HG03175 (cell line): ENCODE measurements at regions not wholly inside any gene's neighbourhood (a gene's known extent, or its start where the extent isn't known, plus 50 kb on each side); places are given as distances from the start of the nearest gene placed in this dataset.

Experiments used
- ATAC-seq: cut with Tn5 transposase; IDR thresholded peaks from one replicate; pipeline ENCODE4 v1.9.1; 2021; ENCODE audit warnings: mild to moderate bottlenecking, moderate library complexity; ENCODE audit not compliant: unreplicated experiment

- no peak for ATAC-seq
These were observed 230.1 kb upstream of the TNRC6C start for GRCh38 chr17:77728474-77728795.

- ATAC-seq, result no peak
These were observed 229.6 kb upstream of the TNRC6C start for GRCh38 chr17:77728871-77729270.

DNA sequence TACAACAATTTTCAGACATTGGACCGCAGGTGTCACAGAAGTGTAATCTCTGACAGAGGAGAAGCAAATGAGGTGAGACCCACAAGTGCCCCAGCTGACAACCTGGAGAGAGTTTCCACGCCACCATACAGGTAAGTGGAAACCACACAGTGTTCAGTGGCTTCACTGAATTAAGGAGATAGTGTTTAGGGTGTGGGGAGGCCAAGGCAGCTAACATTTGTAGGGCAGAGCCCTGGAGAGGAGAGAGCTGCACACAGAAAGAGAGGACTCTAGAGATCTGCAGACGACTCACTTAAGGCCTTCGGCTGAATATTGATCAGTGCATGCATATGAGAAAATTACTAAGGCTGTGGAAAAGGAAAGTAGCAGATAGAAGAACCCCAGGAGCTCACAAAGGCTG is 228.9 kb upstream of the TNRC6C start:
- no peak for ATAC-seq

GRCh38 chr17:77730376-77730775 is 228.1 kb upstream of the TNRC6C start:
- ATAC-seq, result no peak

- no peak for ATAC-seq
These were observed 224.8 kb upstream of the TNRC6C start for GRCh38 chr17:77733576-77734296.

DNA sequence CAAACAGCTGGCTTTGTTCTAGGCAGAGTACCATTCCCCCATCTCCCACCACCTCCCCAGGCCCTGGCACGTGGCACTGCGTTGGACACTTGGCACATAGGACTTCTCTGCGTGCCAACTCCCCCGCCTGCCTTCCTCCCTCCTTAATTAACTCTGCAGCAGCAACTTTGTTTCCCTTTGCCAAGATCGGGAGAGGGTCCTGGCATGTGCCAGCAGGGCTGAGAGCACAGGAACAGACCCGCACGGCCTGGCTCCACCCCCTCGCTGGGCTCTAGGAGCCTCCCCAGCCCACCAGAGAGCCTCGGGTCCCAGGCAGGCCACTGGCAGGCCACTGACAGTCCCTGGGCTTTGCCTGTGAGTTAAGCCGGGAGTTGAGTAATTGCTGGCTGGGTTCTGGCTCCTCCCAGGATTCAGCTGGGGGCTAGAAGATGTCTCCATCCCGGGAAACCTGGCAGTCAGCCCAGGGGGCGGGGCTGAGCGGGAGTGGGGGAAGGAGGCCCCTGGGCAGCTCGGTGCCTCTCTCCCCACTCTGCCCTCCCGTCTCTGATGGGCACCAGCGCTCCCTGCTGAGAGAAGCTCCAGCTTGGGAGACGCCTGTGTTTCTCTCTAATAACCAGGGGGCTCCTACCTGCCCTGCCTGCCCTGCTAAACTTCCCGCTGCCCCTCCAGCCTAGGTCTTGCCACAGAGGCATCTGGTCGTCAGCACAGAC is 224.0 kb upstream of the TNRC6C start:
- ATAC-seq, result no peak

DNA sequence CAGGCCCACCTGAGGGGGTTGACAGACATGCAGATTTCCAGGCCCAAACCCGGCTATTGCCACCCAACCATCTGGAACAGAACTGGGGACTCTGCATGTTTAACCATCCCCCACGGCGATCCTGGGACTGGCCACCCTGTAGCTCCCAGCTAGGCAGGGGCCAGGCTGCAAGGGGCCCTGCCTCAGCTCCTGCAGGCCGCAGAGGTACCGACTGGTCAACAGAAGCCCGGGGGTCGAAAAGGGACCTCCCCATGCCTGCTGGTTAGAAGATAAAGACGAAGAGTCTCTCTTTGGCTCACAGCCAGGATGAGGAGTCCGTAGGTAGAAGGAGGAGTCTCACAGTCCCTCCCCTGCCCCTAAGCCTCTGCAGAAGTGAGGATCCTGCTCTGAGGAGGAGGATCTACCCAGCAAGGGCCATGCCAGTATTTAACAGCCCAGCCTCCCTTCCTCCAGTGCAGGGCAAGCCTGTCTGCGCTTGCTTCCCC is 223.4 kb upstream of the TNRC6C start:
- no peak for ATAC-seq

DNA sequence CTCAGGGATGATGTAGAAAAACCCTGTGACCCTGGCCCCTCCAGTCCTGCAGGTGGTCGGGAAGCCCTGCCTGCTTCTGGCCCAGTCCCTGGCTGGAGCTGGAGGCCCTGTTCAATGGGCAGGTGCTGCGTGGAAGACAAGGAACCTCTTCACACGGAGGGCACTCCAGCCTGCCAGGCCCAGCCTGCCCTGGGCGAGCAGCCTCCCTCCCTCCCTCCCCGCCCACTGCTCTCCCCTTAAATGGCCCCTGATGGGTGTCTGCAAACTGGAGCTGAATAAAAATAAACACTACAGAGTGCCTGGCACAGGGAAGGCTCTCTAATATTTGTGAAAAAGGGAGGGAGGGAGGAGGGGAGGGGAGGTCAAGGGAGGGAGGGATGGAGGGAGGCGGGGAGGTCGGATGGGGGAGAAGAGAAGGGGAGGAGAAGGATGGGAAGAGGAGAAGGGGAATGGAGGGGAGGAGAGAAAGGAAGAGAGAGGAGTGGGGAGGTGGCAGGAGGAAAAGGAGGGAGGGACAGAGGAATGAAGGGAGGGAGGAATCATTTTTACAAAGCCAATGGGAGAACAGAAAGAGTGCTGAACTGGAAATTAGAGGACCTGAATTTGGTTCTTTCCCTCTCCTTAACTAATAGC is 222.8 kb upstream of the TNRC6C start:
- no peak for ATAC-seq

- no peak for ATAC-seq
These were observed 222.3 kb upstream of the TNRC6C start for GRCh38 chr17:77736199-77736585.

DNA sequence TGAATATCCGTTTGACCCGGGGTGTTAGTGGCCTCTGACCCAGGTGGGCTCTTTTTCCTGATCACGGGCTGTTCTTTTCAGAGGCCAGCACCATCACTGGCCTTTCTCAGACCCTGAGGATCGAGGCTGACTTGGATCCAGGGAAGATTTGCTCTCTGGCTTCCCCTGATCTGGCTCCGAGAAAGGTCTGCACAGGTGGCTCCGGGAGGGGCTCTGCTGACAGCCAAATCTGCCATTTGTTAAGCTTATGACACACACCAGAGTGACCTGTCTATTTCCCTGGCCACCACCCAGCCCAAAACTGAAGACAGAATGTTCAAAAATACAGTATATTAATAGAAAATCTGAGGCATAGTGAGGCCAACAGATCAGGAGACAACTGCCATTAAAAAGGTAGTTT is 221.8 kb upstream of the TNRC6C start:
- ATAC-seq, result no peak

DNA sequence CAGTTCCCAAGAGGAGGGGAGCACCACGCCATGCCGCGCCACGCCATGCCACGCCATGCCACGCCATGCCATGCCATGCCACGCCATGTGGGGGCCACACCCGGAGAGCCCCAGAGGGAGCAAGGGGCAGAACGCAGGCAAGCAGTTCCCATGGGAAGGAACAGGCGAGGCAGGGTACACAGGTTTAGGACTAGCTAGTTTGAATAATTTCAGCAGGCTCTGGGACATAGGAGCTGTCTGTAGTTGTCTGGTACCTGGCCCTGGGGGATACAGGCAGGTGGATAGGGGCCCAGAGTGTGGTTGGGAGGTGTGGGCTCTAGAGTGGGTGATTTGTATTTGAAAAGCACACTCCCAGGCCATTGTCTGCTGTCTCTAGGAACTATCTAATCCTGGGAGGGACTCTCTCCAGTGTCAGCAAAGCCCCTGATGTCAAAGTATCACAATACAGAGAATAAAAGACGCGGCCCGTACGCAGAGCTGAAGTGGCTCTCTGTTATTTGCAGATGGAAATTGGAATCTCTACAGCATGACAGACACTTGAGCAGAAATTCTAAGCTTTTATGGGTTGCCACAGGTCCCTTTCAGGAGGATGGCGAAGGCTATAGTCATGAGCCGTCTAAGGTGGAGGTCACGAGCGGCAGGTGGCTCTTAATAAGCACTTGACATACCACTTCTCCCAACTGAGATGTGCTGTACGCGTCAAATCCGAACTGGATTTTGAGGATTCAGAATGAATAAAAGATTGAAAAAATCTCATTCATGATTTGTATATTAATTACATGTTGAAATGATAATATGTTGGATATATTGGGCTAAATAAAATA is 220.8 kb upstream of the TNRC6C start:
- no peak for ATAC-seq

- ATAC-seq, result no peak
These were observed 219.6 kb upstream of the TNRC6C start for GRCh38 chr17:77738751-77739531.

- no peak for ATAC-seq
These were observed 218.0 kb upstream of the TNRC6C start for GRCh38 chr17:77740481-77740880.

- ATAC-seq, result no peak
These were observed 217.4 kb upstream of the TNRC6C start for GRCh38 chr17:77741109-77741508.

DNA sequence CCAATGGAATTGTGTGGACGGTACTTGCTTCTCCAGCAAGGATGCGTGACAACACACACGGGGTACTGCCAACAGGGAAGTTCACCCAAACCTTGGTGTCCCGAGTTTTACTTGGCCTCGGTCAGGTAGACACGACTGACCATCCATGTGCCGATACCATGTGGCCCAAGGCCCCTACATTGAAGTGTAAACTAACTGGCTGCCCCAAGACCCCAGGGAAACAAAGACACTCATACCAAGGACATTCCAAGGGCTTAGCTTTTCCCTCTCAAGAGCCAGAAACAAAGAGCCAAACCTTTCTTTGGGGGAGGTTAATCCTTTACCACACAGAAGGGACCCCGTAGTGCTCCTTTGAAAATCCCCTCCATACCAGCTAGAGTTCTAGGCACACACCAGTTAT is 215.9 kb upstream of the TNRC6C start:
- no peak for ATAC-seq

DNA sequence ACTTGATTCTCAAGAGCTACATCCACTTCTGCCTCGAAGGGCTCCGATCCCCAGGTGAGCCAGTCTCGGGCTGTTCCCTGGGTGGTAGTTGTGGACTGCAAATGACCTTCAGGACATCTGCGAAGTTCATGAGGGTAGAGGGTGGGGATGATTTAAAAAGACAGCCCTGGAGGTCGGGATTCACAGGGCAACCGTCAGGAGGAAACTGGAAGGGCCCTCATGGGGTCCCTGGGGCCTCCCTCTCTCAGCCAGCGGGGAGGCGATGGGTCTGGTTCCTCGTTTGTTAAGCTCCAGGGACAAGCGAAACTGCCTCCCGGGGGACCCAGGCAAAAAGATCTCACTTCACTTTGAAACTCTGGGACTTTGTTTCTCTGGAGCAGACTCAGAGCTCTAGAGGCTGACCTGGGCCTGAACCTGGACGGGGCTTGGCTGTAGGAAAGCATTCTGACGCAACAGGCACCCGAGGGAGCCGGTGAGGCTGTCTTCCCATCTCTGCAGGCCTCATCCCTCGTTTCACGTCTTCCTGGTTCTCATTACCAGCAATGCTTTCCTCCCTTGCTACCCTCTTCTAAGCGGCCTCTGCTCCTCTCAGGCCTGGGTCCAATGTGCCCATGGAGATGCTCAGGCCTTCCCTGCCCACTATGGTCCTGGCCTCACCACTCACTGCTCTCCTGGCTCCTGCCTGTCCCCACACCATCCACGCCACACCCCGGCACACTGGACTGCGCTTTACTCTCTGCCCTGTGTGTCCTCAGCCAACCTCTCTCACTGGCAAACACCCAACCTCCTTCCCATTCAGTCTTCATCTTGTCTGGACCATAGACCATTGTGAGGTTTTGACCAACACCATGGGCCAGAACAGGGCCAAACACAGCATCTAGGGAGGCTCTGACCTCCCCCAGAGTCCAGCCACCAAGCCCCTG is 214.2 kb upstream of the TNRC6C start:
- no peak for ATAC-seq

- ATAC-seq, result no peak
These were observed 212.8 kb upstream of the TNRC6C start for GRCh38 chr17:77745702-77746101.

- ATAC-seq, result no peak
These were observed 212.1 kb upstream of the TNRC6C start for GRCh38 chr17:77746393-77746792.

DNA sequence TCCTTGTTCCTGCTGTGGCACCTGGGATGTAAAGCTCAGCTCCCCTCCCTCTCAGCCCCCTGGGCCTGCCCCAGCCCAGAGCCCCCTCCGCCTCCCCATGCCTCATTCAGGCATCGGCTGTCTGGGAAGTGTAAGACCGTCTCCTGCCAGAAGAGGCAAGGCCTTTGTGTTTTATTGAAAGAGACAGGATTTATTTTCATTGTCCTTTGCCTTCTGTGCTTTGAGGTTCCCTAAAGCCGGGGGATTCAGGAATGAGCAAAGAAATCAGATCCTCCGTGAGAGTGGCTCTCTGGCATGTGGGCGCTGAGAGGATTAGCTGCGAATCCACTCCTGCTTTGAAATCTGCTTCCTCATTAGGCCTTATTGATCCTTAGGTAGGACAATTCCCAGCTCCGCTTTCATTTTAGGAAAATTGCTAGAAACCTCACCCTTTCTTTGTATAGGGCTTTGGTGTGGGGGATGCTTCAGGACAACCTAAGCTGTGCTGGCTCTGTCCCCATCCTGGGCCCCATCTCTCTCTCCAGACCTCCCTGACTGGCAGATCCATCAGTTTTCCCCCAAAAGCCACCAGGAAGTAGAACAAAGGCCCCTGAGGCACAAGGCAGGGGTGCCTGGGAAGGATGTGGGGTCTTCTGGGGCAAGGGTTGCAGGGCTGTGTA is 211.5 kb upstream of the TNRC6C start:
- no peak for ATAC-seq
